SU-DHL-6 (cell line): ENCODE measurements at regions not wholly inside any gene's neighbourhood (a gene's known extent, or its start where the extent isn't known, plus 50 kb on each side); places are given as distances from the start of the nearest gene placed in this dataset.

Experiments
- H2AFZ ChIP-seq: fragments of 200-600 bp; sonication (generic); 2 replicates; pipeline ENCODE4 v1.6.1; 2014; ENCODE audit warnings: low read depth, mild to moderate bottlenecking, moderate library complexity, mixed read lengths, antibody characterized with exemption, low read length; ENCODE audit not compliant: severe bottlenecking
- H3F3A ChIP-seq: fragments of 200-600 bp; shearing (Covaris generic); 2 replicates; pipeline ENCODE4 v1.6.0; 2016; ENCODE audit warnings: antibody characterized with exemption, mild to moderate bottlenecking; ENCODE audit not compliant: insufficient read depth
- H3K27ac ChIP-seq: fragments of 200-600 bp; sonication (generic); 2 replicates; pipeline ENCODE4 v1.5.1; 2016; ENCODE audit warnings: low read depth, mild to moderate bottlenecking, low read length, moderate library complexity, mixed read lengths
- H3K27me3 ChIP-seq: fragments of 200-600 bp; sonication (generic), shearing (Covaris generic); 2 replicates; pipeline ENCODE4 v1.6.0; 2014; ENCODE audit warnings: mild to moderate bottlenecking, low read length
- H3K36me3 ChIP-seq: fragments of 200-600 bp; sonication (generic); 2 replicates; pipeline ENCODE4 v1.6.1; 2014; ENCODE audit warnings: mild to moderate bottlenecking, low read length, mixed read lengths
- H3K4me2 ChIP-seq: fragments of 300-600, 200-600 bp; shearing (Covaris generic), sonication (generic); 2 replicates; pipeline ENCODE4 v1.6.0; 2014; ENCODE audit warnings: low read length, low read depth, mild to moderate bottlenecking; ENCODE audit not compliant: poor library complexity, severe bottlenecking
- H3K4me3 ChIP-seq: fragments of 200-600 bp; sonication (generic); 2 replicates; pipeline ENCODE4 v1.5.1; 2014; ENCODE audit warnings: antibody characterized with exemption, low read length, mild to moderate bottlenecking, mixed read lengths; ENCODE audit not compliant: insufficient read depth, poor library complexity, severe bottlenecking
- H3K79me2 ChIP-seq: fragments of 200-600 bp; sonication (generic); 2 replicates; pipeline ENCODE4 v1.6.1; 2014; ENCODE audit warnings: mild to moderate bottlenecking, low read length, moderate library complexity; ENCODE audit not compliant: insufficient read depth
- H3K9ac ChIP-seq: fragments of 200-600 bp; sonication (generic); 2 replicates; pipeline ENCODE4 v1.7.0; 2014; ENCODE audit warnings: mild to moderate bottlenecking, low read length
- H3K9me2 ChIP-seq: fragments of 200-600 bp; sonication (generic); replicated peaks from 2 replicates; pipeline ENCODE4 v1.6.1; 2014; ENCODE audit warnings: low read length; ENCODE audit not compliant: insufficient read depth
- H3K9me3 ChIP-seq: fragments of 200-600 bp; sonication (generic); 2 replicates; pipeline ENCODE4 v1.6.1; 2014; ENCODE audit warnings: low read length, mixed read lengths; ENCODE audit not compliant: insufficient read depth
- H4K20me1 ChIP-seq: fragments of 200-600 bp; sonication (generic); 2 replicates; pipeline ENCODE4 v1.6.1; 2014; ENCODE audit warnings: low read depth, mild to moderate bottlenecking, antibody characterized with exemption, low read length, moderate library complexity, mixed read lengths
- CTCF ChIP-seq: fragments of 200-600 bp; sonication (generic); IDR thresholded peaks from one replicate; pipeline ENCODE4 v1.5.1; 2017; ENCODE audit warnings: antibody characterized with exemption, mild to moderate bottlenecking, low read length, moderate library complexity; ENCODE audit not compliant: insufficient read depth, poor library complexity, severe bottlenecking
- EZH2phosphoT487 ChIP-seq: fragments of 200-600 bp; sonication (generic), shearing (Covaris generic); conservative IDR thresholded peaks from 2 replicates; pipeline ENCODE4 v1.6.1; 2018; ENCODE audit warnings: mild to moderate bottlenecking, antibody characterized with exemption, low read length, moderate library complexity, mixed read lengths

- H3K79me2 ChIP-seq, result no peaks in the 10 kb centered on the region
Measured at GRCh38 chr2:193461431-193461934, 1266.8 kb upstream of the TMEFF2 start.

DNA sequence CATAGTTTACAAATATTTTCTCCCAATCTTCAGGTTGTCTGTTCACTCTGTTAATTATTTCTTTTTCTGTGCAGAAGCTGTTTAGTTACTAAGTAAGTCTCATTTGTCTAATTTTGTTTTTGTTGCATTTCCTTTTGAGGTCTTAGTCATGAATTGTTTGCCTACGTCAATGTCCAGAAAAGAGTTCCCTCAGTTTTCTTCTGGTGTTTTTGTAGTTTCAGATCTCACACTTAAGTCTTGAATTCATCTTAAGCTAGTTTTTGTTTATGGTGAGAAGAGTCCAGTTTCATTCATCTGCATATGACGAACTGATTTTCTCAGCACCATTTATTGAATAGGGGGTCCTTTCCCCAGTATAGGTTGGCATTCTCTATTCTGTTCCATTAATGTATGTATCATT is 1252.2 kb upstream of the TMEFF2 start:
- no peak overlapping the region for H3K9ac ChIP-seq
- H3K4me2 ChIP-seq, result no peak overlapping the region
- no peak overlapping the region for H3K4me3 ChIP-seq
- H3K79me2 ChIP-seq, result no peaks in the 10 kb centered on the region
- H3K27me3 ChIP-seq, result no peaks in the 10 kb centered on the region
- no peaks in the 10 kb centered on the region for H4K20me1 ChIP-seq
- H3K36me3 ChIP-seq, result no peaks in the 10 kb centered on the region
- H3K9me2 ChIP-seq, result no peaks in the 10 kb centered on the region
- no peaks in the 10 kb centered on the region for H3K9me3 ChIP-seq
- no peak overlapping the region for H3K27ac ChIP-seq
- no peak overlapping the region for H2AFZ ChIP-seq
- no peak for TF ChIP-seq CTCF
- TF ChIP-seq EZH2phosphoT487, result no peak
- H3F3A ChIP-seq, result no peaks in the 10 kb centered on the region

More at GRCh38 chr2:193461431-193461934, 1266.8 kb upstream of the TMEFF2 start:
- Histone ChIP-seq H3K27me3 (no peaks in the 10 kb centered on the region), H3F3A (no peaks in the 10 kb centered on the region), H3K9me2 (no peaks in the 10 kb centered on the region), H3K9me3 (no peaks in the 10 kb centered on the region), H2AFZ (no peak overlapping the region), H3K4me2 (no peak overlapping the region), H3K9ac (no peak overlapping the region), H3K36me3 (no peaks in the 10 kb centered on the region), H3K27ac (no peak overlapping the region), H4K20me1 (no peaks in the 10 kb centered on the region), H3K4me3 (no peak overlapping the region)
- no peak for TF ChIP-seq CTCF
- no peak for TF ChIP-seq EZH2phosphoT487

GRCh38 chr2:193442293-193442692 is 1247.6 kb upstream of the TMEFF2 start:
- H3K4me2 ChIP-seq, result no peak overlapping the region
- no peaks in the 10 kb centered on the region for H3K27me3 ChIP-seq
- TF ChIP-seq EZH2phosphoT487 (no peak), CTCF (no peak)
- H3K9me2 ChIP-seq, result no peaks in the 10 kb centered on the region
- H4K20me1 ChIP-seq, result no peaks in the 10 kb centered on the region
- no peak overlapping the region for H3K27ac ChIP-seq
- no peak overlapping the region for H3K4me3 ChIP-seq
- H3K9ac ChIP-seq, result no peak overlapping the region
- H3K36me3 ChIP-seq, result no peaks in the 10 kb centered on the region
- no peaks in the 10 kb centered on the region for H3K79me2 ChIP-seq
- no peaks in the 10 kb centered on the region for H3F3A ChIP-seq
- no peaks in the 10 kb centered on the region for H3K9me3 ChIP-seq
- no peak overlapping the region for H2AFZ ChIP-seq
